BE2C (cell line): ENCODE measurements at regions not wholly inside any gene's neighbourhood (a gene's known extent, or its start where the extent isn't known, plus 50 kb on each side); places are given as distances from the start of the nearest gene placed in this dataset.

Experiments used
- DNase-seq: peaks from one replicate; pipeline ENCODE4 v3.0.0-alpha.2; 2020
- H3K27me3 ChIP-seq: fragments of 250-450 bp; sonication (Bioruptor Pico); 2 replicates; pipeline ENCODE4 v1.5.1; 2020; ENCODE audit warnings: mild to moderate bottlenecking
- H3K36me3 ChIP-seq: fragments of 250-450 bp; sonication (Bioruptor Pico); 2 replicates; pipeline ENCODE4 v1.5.1; 2020; ENCODE audit warnings: mild to moderate bottlenecking
- H3K4me1 ChIP-seq: fragments of 250-450 bp; sonication (Bioruptor Pico); 2 replicates; pipeline ENCODE4 v1.5.1; 2020
- H3K4me3 ChIP-seq: 2 replicates; pipeline ENCODE4 v1.5.1; 2011; ENCODE audit warnings: low read depth, low read length
- H3K9me3 ChIP-seq: fragments of 250-450 bp; sonication (Bioruptor Pico); 2 replicates; pipeline ENCODE4 v1.5.1; 2020
- CTCF ChIP-seq: IDR thresholded peaks from 2 replicates; pipeline ENCODE4 v1.5.1; 2012; ENCODE audit warnings: mild to moderate bottlenecking, low read depth, low read length

GRCh38 chrX:120761810-120762209, 113.9 kb downstream of the CT47B1 start:
- no peak for DNase-seq
- no peaks in the 10 kb centered on the region for H3K36me3 ChIP-seq
- no peak overlapping the region for H3K4me3 ChIP-seq
- H3K9me3 ChIP-seq: no peaks in the 10 kb centered on the region
- no peak for TF ChIP-seq CTCF
- H3K27me3 ChIP-seq: no peaks in the 10 kb centered on the region
- H3K4me1 ChIP-seq: no peaks in the 10 kb centered on the region

GRCh38 chrX:120759685-120760084, 116.0 kb downstream of the CT47B1 start:
- Histone ChIP-seq H3K4me1 (no peaks in the 10 kb centered on the region), H3K9me3 (no peaks in the 10 kb centered on the region), H3K27me3 (no peaks in the 10 kb centered on the region), H3K36me3 (no peaks in the 10 kb centered on the region), H3K4me3 (no peak overlapping the region)
- no peak for DNase-seq
- no peak for TF ChIP-seq CTCF

- no peak overlapping the region for H3K4me3 ChIP-seq
- no peak for DNase-seq
- H3K4me1 ChIP-seq: no peaks in the 10 kb centered on the region
Observed at GRCh38 chrX:120755066-120755846, 120.4 kb downstream of the CT47B1 start.

GRCh38 chrX:120753413-120754251, 122.0 kb downstream of the CT47B1 start:
- DNase-seq: no peak
- no peaks in the 10 kb centered on the region for H3K9me3 ChIP-seq

More at GRCh38 chrX:120755066-120755846, 120.4 kb downstream of the CT47B1 start:
- H3K36me3 ChIP-seq: no peaks in the 10 kb centered on the region
- no peaks in the 10 kb centered on the region for H3K9me3 ChIP-seq
- TF ChIP-seq CTCF: no peak
- no peaks in the 10 kb centered on the region for H3K27me3 ChIP-seq

DNA sequence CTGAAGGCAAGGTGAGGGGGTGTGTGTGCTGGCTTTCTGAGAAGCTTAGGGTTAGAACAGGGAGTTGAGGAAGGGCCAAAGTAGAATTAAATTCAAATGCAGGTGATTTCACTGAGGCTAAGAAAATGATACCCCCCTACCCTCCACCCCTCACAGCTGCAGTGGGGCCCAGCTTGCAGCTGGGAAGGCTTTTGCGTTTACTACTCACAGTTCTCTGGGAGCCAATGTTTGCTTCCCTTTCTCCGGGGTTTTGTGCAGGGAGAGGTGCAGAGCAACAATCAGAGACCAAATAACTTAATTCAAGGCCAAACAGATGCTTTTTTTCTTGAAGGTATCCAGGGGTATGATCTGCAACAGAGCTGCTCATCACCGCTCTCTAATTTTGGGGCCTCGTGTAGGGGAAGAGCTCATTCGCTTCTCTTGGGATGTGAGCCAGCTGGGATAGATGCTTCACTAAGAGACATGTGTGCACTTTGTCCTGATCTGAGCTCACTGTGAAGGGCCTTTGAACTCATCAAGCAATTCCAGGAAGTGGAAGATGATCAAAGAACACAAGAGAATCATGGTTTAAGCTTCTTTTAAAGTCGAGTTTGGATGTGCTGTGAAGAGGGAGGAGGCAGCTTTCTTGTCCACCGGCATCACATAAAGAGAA, 122.7 kb upstream of the C1GALT1C1 start:
- no peaks in the 10 kb centered on the region for H3K36me3 ChIP-seq
- no peak for DNase-seq
- no peaks in the 10 kb centered on the region for H3K4me1 ChIP-seq
- no peak overlapping the region for H3K4me3 ChIP-seq
- no peak for TF ChIP-seq CTCF
- H3K9me3 ChIP-seq: no peaks in the 10 kb centered on the region
- no peaks in the 10 kb centered on the region for H3K27me3 ChIP-seq

More at GRCh38 chrX:120753413-120754251, 122.0 kb downstream of the CT47B1 start:
- Histone ChIP-seq H3K4me1 (no peaks in the 10 kb centered on the region), H3K4me3 (no peak overlapping the region), H3K27me3 (no peaks in the 10 kb centered on the region), H3K36me3 (no peaks in the 10 kb centered on the region)
- TF ChIP-seq CTCF: no peak
